ENCODE measurements at regions not wholly inside any gene's neighbourhood (a gene's known extent, or its start where the extent isn't known, plus 50 kb on each side); places are given as distances from the start of the nearest gene placed in this dataset.

DNA sequence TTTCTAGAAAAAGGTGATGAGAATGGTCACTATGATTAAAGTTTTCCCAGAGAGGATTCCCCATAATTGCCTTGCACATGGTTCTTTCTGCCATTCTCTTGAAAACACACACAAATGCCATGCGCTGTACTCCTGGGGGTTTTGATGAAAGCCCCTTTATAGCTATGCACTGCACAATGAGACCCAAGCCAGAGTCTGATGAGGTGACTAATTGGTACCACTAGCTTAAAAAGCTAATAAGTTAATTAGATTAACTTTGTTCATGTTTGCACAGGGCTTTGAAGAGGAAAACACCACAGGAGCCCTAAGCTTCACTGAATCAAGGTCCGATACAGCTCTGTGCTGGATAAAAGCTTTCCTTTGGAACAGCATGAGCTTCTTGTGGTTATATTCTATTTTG, 132.2 kb downstream of the NKX6-1 start (continued):
- TF ChIP-seq ZNF217 (IDR thresholded peaks at IDR 0.05) = no peak
- TF ChIP-seq POU2F2 (IDR thresholded peaks at IDR 0.05; ENCODE audit: borderline replicate concordance, low read depth, low read length) = no peak
- TF ChIP-seq CBX3 (IDR thresholded peaks at IDR 0.05; ENCODE audit: borderline replicate concordance, low read depth) = no peak
- TF ChIP-seq ZNF384 (IDR thresholded peaks at IDR 0.05; ENCODE audit: borderline replicate concordance, low read depth, low read length) = no peak
- TF ChIP-seq, protein P1, sequence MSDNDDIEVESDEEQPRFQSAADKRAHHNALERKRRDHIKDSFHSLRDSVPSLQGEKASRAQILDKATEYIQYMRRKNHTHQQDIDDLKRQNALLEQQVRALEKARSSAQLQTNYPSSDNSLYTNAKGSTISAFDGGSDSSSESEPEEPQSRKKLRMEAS (IDR thresholded peaks at IDR 0.05; ENCODE audit: low read depth, low read length) = no peak
- no peak for TF ChIP-seq SMC3 (IDR thresholded peaks at IDR 0.05; ENCODE audit: borderline replicate concordance, low read length)
- no peak for TF ChIP-seq NR2C1 (IDR thresholded peaks at IDR 0.05)

DNA sequence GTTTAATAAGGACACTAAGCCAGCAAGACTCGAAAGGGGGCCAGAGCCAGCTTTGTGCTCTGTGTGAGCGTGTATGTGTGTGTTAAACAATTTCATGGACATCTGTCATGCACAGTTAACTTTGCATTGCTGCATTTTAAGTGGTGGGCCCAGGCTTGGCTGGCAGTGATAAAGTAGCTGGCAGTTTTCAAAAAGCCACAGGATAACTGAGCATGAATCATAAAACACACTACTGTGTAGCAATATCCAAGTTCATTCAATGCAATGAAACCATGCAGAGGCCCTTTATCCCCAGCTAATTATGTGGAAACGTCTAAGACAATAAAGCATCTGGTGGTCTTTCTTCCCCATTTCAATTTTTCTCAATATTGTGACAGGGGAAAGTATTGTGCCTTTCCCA, 132.9 kb downstream of the NKX6-1 start:
- no peaks in the 10 kb centered on the region for H3K36me3 ChIP-seq (ENCODE audit: control insufficient read depth in 2 of 2, insufficient read depth in 2 of 2, low read length in 1 of 2)
- 0% methylated on average over 3 of the region's 3 CpGs for WGBS (ENCODE audit: insufficient coverage, insufficient replicate concordance, low lambda C conversion rate, missing lambda C conversion rate)
- H3K79me2 ChIP-seq (ENCODE audit: control insufficient read depth, insufficient read depth, low read length) = no peaks in the 10 kb centered on the region
- ChIA-PET POLR2A (no interaction called here), RAD21 (ENCODE audit: unreplicated experiment) (no interaction called here), CTCF (no interaction called here), SMC1A (ENCODE audit: uncharacterized antibody, unreplicated experiment) (no interaction called here)
- H3K4me3 ChIP-seq = no peak overlapping the region
- intact Hi-C loops (cut with micrococcal nuclease; ENCODE audit: unreplicated experiment) (no loop called here), in situ Hi-C loops (cut with MboI) (no loop called here)
- no peaks in the 10 kb centered on the region for H3K27me3 ChIP-seq (replicated peaks in 1 of 2; ENCODE audit: control insufficient read depth in 2 of 2, insufficient read depth in 2 of 2, low read length in 1 of 2)
- H4K20me1 ChIP-seq (ENCODE audit: control insufficient read depth, insufficient read depth) = no peaks in the 10 kb centered on the region
- H3K27ac ChIP-seq (ENCODE audit: control insufficient read depth, insufficient read depth) = no peak overlapping the region
- H3K9ac ChIP-seq (ENCODE audit: control insufficient read depth, insufficient read depth, low read length) = no peak overlapping the region
- no peak overlapping the region for H3K4me2 ChIP-seq (ENCODE audit: control insufficient read depth, insufficient read depth)
- no peak for ATAC-seq
- H3K9me3 ChIP-seq (replicated peaks; ENCODE audit: control insufficient read depth, insufficient read depth, low read length) = no peaks in the 10 kb centered on the region
- no TSS peak for BruUV-seq (replicated peaks)
- no peak for FAIRE-seq
- H3K4me1 ChIP-seq (ENCODE audit: control insufficient read depth, insufficient read depth, low read length) = no peaks in the 10 kb centered on the region
- no peak overlapping the region for H2AFZ ChIP-seq (ENCODE audit: control insufficient read depth, low read depth, low read length)
- TF ChIP-seq GABPA (IDR thresholded peaks at IDR 0.05; ENCODE audit: low read depth) (no peak), NR2F1 (conservative IDR thresholded peaks at IDR 0.05) (no peak), BMI1 (IDR thresholded peaks at IDR 0.05; ENCODE audit: borderline replicate concordance) (no peak), TCF7 (IDR thresholded peaks at IDR 0.05; ENCODE audit: borderline replicate concordance) (no peak), PML (IDR thresholded peaks at IDR 0.05; ENCODE audit: low read length) (no peak)
- TF ChIP-seq, protein P2, sequence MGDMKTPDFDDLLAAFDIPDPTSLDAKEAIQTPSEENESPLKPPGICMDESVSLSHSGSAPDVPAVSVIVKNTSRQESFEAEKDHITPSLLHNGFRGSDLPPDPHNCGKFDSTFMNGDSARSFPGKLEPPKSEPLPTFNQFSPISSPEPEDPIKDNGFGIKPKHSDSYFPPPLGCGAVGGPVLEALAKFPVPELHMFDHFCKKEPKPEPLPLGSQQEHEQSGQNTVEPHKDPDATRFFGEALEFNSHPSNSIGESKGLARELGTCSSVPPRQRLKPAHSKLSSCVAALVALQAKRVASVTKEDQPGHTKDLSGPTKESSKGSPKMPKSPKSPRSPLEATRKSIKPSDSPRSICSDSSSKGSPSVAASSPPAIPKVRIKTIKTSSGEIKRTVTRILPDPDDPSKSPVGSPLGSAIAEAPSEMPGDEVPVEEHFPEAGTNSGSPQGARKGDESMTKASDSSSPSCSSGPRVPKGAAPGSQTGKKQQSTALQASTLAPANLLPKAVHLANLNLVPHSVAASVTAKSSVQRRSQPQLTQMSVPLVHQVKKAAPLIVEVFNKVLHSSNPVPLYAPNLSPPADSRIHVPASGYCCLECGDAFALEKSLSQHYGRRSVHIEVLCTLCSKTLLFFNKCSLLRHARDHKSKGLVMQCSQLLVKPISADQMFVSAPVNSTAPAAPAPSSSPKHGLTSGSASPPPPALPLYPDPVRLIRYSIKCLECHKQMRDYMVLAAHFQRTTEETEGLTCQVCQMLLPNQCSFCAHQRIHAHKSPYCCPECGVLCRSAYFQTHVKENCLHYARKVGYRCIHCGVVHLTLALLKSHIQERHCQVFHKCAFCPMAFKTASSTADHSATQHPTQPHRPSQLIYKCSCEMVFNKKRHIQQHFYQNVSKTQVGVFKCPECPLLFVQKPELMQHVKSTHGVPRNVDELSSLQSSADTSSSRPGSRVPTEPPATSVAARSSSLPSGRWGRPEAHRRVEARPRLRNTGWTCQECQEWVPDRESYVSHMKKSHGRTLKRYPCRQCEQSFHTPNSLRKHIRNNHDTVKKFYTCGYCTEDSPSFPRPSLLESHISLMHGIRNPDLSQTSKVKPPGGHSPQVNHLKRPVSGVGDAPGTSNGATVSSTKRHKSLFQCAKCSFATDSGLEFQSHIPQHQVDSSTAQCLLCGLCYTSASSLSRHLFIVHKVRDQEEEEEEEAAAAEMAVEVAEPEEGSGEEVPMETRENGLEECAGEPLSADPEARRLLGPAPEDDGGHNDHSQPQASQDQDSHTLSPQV (IDR thresholded peaks at IDR 0.05) = no peak
- TF ChIP-seq, protein P3, sequence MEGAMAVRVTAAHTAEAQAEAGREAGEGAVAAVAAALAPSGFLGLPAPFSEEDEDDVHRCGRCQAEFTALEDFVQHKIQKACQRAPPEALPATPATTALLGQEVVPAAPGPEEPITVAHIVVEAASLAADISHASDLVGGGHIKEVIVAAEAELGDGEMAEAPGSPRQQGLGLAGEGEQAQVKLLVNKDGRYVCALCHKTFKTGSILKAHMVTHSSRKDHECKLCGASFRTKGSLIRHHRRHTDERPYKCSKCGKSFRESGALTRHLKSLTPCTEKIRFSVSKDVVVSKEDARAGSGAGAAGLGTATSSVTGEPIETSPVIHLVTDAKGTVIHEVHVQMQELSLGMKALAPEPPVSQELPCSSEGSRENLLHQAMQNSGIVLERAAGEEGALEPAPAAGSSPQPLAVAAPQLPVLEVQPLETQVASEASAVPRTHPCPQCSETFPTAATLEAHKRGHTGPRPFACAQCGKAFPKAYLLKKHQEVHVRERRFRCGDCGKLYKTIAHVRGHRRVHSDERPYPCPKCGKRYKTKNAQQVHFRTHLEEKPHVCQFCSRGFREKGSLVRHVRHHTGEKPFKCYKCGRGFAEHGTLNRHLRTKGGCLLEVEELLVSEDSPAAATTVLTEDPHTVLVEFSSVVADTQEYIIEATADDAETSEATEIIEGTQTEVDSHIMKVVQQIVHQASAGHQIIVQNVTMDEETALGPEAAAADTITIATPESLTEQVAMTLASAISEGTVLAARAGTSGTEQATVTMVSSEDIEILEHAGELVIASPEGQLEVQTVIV (IDR thresholded peaks at IDR 0.05; ENCODE audit: borderline replicate concordance, partially characterized antibody) = no peak
- no peak for DNase-seq (ENCODE audit: low read depth, low spot score)
